Activated T-helper 1 cell treated with anti-CD3 and anti-CD28 coated beads, Interleukin-12 subunit alpha, Interleukin-12 subunit beta, Interleukin-2, Interleukin-4 antibody, amounts not matched to agents 30 ng/mL and 10 ng/mL and 1 ng/mL, durations not matched to agents 14 hours and 24 hours and 36 hours (primary cell): ENCODE measurements at regions not wholly inside any gene's neighbourhood (a gene's known extent, or its start where the extent isn't known, plus 50 kb on each side); places are given as distances from the start of the nearest gene placed in this dataset.

Source experiments
- DNase-seq: peaks from one replicate; pipeline ENCODE4 v3.0.0; 2021; ENCODE audit warnings: low spot score
- H3K27ac Mint-ChIP-seq: one replicate; pipeline ENCODE4 v1.8.0; 2021; ENCODE audit warnings: mild to moderate bottlenecking, mixed read lengths
- H3K27me3 Mint-ChIP-seq: one replicate; pipeline ENCODE4 v1.8.0; 2022; ENCODE audit warnings: mild to moderate bottlenecking, moderate library complexity, mixed read lengths; ENCODE audit not compliant: insufficient read depth
- H3K36me3 Mint-ChIP-seq: one replicate; pipeline ENCODE4 v1.8.0; 2021; ENCODE audit warnings: low read depth, mixed read lengths
- H3K4me1 Mint-ChIP-seq: one replicate; pipeline ENCODE4 v1.8.0; 2021; ENCODE audit warnings: low read depth, mixed read lengths
- H3K4me3 Mint-ChIP-seq: one replicate; pipeline ENCODE4 v1.8.0; 2021; ENCODE audit warnings: mild to moderate bottlenecking, moderate library complexity, mixed read lengths
- H3K9me3 Mint-ChIP-seq: one replicate; pipeline ENCODE4 v1.8.0; 2021; ENCODE audit warnings: mixed read lengths
- intact Hi-C: fragments of 100-400 bp; cut with micrococcal nuclease; formaldehyde crosslinking; loops from one replicate; pipeline ENCODE4 v1.15.1; 2024

DNA sequence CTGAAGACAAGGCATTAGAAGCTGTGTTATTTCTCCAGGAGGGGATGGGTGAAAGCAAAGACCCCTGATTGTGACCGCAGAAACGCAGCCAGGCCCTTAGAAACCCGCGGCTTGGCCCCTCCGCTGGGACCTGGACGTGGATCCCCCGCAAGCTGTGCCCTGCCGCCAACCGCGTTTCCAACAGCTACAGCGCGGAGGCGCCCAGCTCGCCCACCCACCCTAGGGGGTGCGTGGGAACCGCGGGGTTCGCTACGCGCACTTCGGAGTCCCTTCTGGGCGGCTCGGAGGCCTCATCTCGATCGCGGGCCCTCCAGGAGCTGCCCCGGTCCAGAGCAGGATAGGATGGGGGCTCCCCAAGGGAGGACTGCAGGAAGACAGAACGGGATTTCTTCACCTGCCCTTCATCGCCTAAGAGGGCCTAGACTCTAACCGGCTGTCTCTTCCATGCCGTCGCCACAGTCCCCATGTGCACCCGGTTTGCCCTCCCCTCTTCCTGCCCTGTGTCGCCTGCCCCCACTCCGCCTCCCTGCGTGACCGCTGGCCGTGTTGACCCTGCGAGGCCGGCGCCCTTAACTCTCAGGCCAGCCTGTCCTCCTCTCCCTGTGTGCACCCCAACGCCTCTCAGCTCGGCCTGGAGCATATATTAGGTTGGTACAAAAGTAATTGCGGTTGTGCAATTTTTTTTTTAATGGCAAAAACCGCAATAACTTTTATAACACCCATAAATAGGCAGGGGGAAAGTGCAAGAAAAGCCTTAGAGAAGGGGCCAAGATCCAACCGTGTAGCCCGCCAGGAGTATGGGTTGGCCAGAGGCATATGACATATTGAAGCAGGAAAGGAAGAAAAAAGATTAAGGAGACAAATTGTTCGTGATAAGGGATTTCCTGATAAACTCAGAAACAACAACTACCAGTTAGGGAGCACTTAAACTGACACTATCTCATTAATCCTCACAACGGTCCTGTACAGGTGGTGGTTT is 68.1 kb upstream of the FREM1 start:
- Mint-ChIP-seq H3K27me3 (peaks cover 3% of the 10 kb centered on the region), H3K4me1 (no peaks in the 10 kb centered on the region), H3K4me3 (no peak overlapping the region), H3K9me3 (no peaks in the 10 kb centered on the region), H3K27ac (no peak overlapping the region), H3K36me3 (no peaks in the 10 kb centered on the region)
- DNase-seq = no peak
- intact Hi-C loops = no loop called here

DNA sequence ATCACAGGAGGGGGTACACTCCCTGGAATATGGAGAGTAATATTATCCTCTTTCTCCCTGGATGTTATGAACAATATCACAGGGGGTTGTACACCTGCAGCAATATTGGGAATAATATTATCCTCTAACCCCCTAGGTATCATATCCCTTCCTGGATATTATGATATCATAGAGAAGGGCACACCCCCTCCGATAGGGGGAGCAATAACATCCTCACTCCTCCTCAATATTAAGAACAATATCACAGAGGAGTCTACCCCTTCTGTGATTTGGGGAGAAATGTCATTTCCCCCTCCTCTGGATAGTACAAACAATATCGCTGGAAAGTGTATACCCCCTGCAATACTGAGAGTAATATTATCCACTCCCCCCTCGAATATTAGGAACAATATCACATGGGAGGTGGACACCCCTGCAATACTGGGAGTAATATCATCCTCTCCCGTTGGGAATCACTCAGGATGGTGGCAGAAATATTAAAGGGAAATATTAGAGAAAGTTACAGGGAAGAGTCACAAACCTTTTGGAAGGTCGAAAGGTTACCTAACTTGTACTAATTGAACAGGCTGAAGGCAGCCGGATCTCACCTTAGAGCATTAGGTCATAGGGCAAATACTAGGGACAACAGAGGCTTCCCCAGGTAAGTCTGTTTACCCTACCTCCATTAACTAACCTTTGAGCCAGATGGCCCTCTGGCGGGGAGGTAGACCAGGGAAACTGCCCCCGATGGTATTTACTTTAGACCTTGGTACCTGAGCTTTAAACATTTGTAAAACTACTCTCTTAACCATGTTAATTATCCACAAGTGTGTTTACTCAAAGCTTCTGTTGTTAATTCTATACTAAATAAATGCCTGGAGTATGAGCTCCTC is 57.5 kb upstream of the FREM1 start:
- no peaks in the 10 kb centered on the region for H3K4me1 Mint-ChIP-seq
- peaks cover 4% of the 10 kb centered on the region for H3K9me3 Mint-ChIP-seq
- no peak overlapping the region for H3K4me3 Mint-ChIP-seq
- H3K27ac Mint-ChIP-seq = no peak overlapping the region
- H3K36me3 Mint-ChIP-seq = no peaks in the 10 kb centered on the region
- intact Hi-C loops = loop anchor here (2.0 kb wide), 1 partner anchor 13 kb away; no protein-coding TSS in a partner anchor
- DNase-seq = no peak
- H3K27me3 Mint-ChIP-seq = peaks cover 9% of the 10 kb centered on the region

DNA sequence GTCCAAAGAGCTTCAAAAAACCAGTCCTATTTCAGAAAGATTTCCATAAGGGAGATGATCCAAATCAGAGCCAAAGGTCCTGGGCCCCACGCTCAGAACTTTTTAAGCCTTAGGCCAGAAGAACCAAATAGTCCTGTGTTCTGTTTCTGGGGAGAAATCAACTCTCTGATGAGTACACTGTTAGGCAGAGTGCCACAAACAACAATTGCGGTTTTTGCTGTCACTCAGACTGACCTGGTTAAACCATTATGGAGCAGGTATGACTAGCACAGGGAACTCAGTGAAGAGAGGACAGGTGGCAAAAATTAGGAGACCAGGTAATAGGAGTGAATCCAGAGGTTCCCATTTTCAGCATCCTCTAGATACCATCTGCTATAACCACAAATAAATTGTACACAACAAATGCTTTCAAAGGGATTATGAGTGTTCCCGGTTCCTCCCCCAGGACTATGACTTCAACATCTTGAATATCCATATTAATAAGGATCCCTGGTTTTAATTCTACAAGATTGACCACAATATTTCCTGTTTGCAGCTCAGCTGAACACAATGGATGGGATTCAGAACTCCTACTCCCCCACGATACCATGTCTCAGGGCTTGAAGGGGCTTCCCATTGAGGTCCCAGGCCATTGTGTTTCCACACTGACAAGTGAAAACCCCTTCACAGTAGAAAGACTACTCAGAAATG is 52.1 kb upstream of the FREM1 start:
- Mint-ChIP-seq H3K27me3 (peaks cover 2% of the 10 kb centered on the region), H3K36me3 (peaks cover 3% of the 10 kb centered on the region), H3K4me3 (no peak overlapping the region), H3K27ac (no peak overlapping the region), H3K9me3 (peaks cover 7% of the 10 kb centered on the region), H3K4me1 (peaks cover 47% of the 10 kb centered on the region)
- intact Hi-C loops = no loop called here
- DNase-seq = no peak

DNA sequence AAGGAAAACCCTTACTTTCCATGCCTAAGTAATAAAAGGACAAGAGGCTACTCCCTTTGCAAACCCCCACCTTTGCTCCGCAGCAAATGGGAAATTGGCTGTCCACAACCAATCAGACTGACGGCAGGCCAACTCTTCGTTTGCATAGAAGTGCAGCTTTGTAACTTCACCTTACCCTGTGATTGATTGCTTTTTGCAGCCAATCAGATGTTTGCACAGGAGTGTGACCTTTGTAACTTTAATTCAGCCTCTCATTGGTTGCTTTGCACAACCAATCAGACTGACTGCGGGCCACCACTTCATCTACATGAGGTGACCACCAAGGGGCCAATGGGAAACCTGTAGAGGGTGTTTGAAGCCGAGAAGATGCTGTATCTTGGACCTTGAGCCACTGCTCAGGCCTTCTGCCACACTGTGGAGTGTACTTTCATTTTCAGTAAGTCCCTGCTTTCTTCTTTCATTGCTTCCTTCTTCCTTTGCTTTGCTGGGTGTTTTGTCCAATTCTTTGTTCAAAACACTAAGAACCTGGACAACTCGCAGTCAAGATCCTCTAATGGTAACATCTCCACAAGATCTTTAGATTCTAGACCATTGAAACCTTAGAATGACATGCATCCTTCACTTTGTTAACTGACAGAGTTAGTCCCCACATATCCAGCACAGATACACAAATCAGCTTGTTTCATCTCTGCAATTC is 51.3 kb upstream of the FREM1 start:
- Mint-ChIP-seq H3K27ac (peak overlapping the region; percentile 21), H3K4me3 (peak overlapping the region; percentile 41), H3K36me3 (peaks cover 4% of the 10 kb centered on the region), H3K9me3 (peaks cover 8% of the 10 kb centered on the region), H3K4me1 (peaks cover 50% of the 10 kb centered on the region), H3K27me3 (peaks cover 2% of the 10 kb centered on the region)
- DNase-seq = no peak
- intact Hi-C loops = no loop called here

DNA sequence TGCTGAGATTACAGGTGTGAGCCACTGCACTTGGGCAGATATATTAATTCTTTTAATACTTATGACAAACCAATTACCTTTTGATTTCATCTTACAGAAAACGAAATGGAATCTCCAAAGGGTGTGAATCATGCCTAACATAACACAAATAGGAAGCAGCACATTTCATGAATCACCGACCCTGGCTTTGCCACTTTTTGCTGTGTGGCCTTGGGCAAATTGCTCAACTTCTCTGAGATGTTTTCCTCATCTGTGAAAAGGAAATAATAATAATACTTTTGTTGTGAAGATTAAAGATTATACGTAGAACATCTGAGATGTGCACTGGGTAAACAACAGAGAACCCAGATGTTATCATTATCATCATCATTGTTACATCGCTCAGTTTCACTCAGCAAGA is 50.7 kb upstream of the FREM1 start:
- H3K27ac Mint-ChIP-seq = no peak overlapping the region
- no peak for DNase-seq
- peaks cover 50% of the 10 kb centered on the region for H3K4me1 Mint-ChIP-seq
- peaks cover 8% of the 10 kb centered on the region for H3K9me3 Mint-ChIP-seq
- H3K36me3 Mint-ChIP-seq = peaks cover 4% of the 10 kb centered on the region
- intact Hi-C loops = no loop called here
- H3K27me3 Mint-ChIP-seq = peaks cover 2% of the 10 kb centered on the region
- H3K4me3 Mint-ChIP-seq = no peak overlapping the region
